GM13977 (cell line): ENCODE measurements at regions not wholly inside any gene's neighbourhood (a gene's known extent, or its start where the extent isn't known, plus 50 kb on each side); places are given as distances from the start of the nearest gene placed in this dataset.
A peak's percentile ranks its signal among the peaks of the same experiment; 100 is the strongest.

Source experiments
- DNase-seq: peaks from one replicate; pipeline ENCODE4 v3.0.0; 2012; ENCODE audit warnings: low spot score
- CTCF ChIP-seq: IDR thresholded peaks from 2 replicates; pipeline ENCODE4 v1.5.1; 2012; ENCODE audit warnings: mild to moderate bottlenecking, control low read depth; ENCODE audit not compliant: insufficient read depth; ENCODE audit errors: extremely low read depth, missing control alignments
- in situ Hi-C: fragments of 300-500 bp; cut with MboI; formaldehyde crosslinking; loops from one replicate; pipeline ENCODE4 v1.12.0; 2022; ENCODE audit warnings: low sequenced_read_pairs, low pct_unique_long_range_greater_than_20kb, mixed read lengths, inconsistent platforms; ENCODE audit not compliant: unreplicated experiment

DNA sequence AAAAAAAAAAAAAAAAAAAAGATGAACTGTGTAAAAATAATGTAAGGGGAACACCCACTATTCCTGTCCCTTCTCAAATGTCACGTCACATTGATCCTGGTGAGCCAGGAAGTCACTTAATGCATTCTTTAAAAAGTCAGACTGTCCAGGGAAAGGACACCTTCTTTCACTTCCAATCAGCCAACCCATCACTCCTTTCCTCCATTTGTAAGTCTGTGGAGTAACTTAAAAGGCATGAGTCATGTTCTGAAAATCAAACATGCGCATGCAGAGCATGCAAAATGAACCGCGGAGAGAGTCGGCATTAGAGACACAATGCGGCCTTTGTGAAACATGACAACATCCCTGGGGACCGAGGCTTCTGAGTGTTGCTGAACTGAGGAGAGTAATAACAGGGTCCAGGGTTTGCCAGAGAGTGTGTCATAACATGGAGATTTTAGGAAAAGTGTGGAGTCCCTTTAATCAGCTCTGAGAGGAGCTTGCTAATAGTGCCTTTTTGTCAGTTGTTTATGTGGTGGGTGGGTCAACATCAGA, 77.6 kb upstream of the SEMA6A start:
- in situ Hi-C loops: no loop called here
- no peak for TF ChIP-seq CTCF
- DNase-seq: peak; percentile 46

DNA sequence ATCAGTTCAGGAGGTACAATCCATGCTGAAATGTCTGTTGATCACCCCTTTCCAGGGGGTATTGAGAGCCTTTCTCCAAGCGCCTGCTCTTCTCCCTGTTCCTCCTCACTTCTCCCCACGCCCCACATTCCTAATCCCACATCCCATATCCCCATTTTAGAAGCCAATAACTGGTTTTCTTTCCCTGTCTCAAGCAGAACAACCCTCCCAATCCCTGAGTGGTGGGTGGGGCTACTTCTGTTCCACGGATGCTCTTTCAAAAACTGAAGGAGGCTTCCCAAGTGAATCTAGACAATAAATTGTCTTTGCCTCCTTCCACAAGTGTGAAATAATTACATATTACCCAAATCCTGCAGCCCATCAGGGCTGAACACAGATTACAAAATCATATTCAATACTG, 77.0 kb upstream of the SEMA6A start:
- in situ Hi-C loops: no loop called here
- no peak for TF ChIP-seq CTCF
- DNase-seq: no peak

GRCh38 chr5:116650964-116651363, 76.3 kb upstream of the SEMA6A start:
- DNase-seq: no peak
- in situ Hi-C loops: no loop called here

DNA sequence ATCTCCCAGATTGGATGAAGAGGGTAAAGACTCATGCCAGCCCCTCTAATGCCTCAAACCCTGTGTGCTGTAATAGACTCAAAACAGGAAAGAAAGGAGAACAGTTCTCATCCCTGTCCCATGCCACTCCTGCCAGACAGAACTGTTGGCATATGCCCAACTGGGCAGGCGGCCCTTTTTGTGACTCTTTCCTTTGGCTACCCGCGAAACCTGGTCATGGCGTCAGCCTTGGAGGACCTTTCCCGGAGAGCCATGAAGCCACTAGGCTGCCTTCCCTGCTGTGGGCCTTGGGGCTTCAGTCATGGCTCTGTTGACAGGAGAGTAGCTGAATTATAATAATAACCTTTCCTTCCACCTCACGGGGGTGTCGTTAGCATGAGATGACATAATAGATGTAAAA, 75.9 kb upstream of the SEMA6A start:
- no peak for DNase-seq
- TF ChIP-seq CTCF: no peak
- in situ Hi-C loops: no loop called here

More at GRCh38 chr5:116650964-116651363, 76.3 kb upstream of the SEMA6A start:
- TF ChIP-seq CTCF: no peak

GRCh38 chr5:116646611-116647289, 72.1 kb upstream of the SEMA6A start:
- no peak for DNase-seq
- in situ Hi-C loops: no loop called here
- no peak for TF ChIP-seq CTCF

- TF ChIP-seq CTCF: no peak
- in situ Hi-C loops: no loop called here
- DNase-seq: no peak
These were observed 71.0 kb upstream of the SEMA6A start for GRCh38 chr5:116645627-116646026.
